CD14-positive monocyte (primary cell): ENCODE measurements at regions not wholly inside any gene's neighbourhood (a gene's known extent, or its start where the extent isn't known, plus 50 kb on each side); places are given as distances from the start of the nearest gene placed in this dataset.
"Not testable (repeated sequence)": the region's sequence is repeated elsewhere in the genome, so short reads cannot be mapped to it uniquely, and the experiment has no call there.

Experiments
- DNase-seq, 3 donors: peaks; one replicate each; pipeline ENCODE4 v3.0.0-alpha.2; 2011 to 2022
- H2AFZ ChIP-seq: 2 replicates; pipeline ENCODE4 v1.6.0; 2012; ENCODE audit warnings: mild to moderate bottlenecking, low read depth, low read length, inconsistent platforms; ENCODE audit not compliant: insufficient read depth, poor library complexity, severe bottlenecking
- H3K27ac ChIP-seq, 2 donors: 1 replicate in 1 of 2; 2 replicates in 1 of 2; pipeline ENCODE4 v1.5.1; 2012 to 2013; ENCODE audit warnings: low read length in 2 of 2, control low read depth in 1 of 2, inconsistent platforms in 1 of 2, low read depth in 1 of 2, mild to moderate bottlenecking in 1 of 2
- H3K27me3 ChIP-seq, 2 donors: one replicate each; pipeline versions ENCODE4 v1.6.0 to v1.6.1; 2011 to 2013; ENCODE audit warnings: low read length in 2 of 2; ENCODE audit not compliant: control insufficient read depth in 2 of 2, insufficient read depth in 2 of 2
- H3K36me3 ChIP-seq, 2 donors: replicated peaks in 1 of 2; 1 replicate in 1 of 2; 2 replicates in 1 of 2; pipeline versions ENCODE4 v1.5.1 to v1.6.1; 2012 to 2013; ENCODE audit warnings: low read length in 2 of 2, control low read depth in 1 of 2, inconsistent platforms in 1 of 2, mild to moderate bottlenecking in 1 of 2; ENCODE audit not compliant: insufficient read depth in 2 of 2, control insufficient read depth in 1 of 2
- H3K4me1 ChIP-seq, 2 donors: 1 replicate in 1 of 2; 2 replicates in 1 of 2; pipeline versions ENCODE4 v1.5.1 to v1.6.1; 2012 to 2013; ENCODE audit warnings: low read length in 2 of 2, control low read depth in 1 of 2, inconsistent platforms in 1 of 2, mild to moderate bottlenecking in 1 of 2, moderate library complexity in 1 of 2; ENCODE audit not compliant: insufficient read depth in 2 of 2, control insufficient read depth in 1 of 2
- H3K4me2 ChIP-seq: replicated peaks from 2 replicates; pipeline ENCODE3; 2012; ENCODE audit warnings: low read length, moderate library complexity, mild to moderate bottlenecking; ENCODE audit not compliant: poor library complexity, severe bottlenecking; ENCODE audit errors: extremely low read depth
- H3K4me3 ChIP-seq, 3 experiments: fragments of 200-600 bp in 1 of 3; sonication (generic) in 1 of 3; replicated peaks in 1 of 3; 1 replicate in 2 of 3; 2 replicates in 1 of 3; pipeline ENCODE4 v1.5.1; 2011 to 2013; ENCODE audit warnings: low read length in 3 of 3, mild to moderate bottlenecking in 3 of 3, control low read depth in 2 of 3, low read depth in 2 of 3, inconsistent platforms in 1 of 3, moderate library complexity in 1 of 3
- H3K79me2 ChIP-seq: 2 replicates; pipeline ENCODE4 v1.6.0; 2012; ENCODE audit warnings: mild to moderate bottlenecking, control low read depth, inconsistent platforms, low read length, moderate library complexity; ENCODE audit not compliant: insufficient read depth
- H3K9ac ChIP-seq: 2 replicates; pipeline ENCODE4 v1.6.0; 2017; ENCODE audit warnings: low read length, mild to moderate bottlenecking; ENCODE audit not compliant: insufficient read depth, poor library complexity, severe bottlenecking
- H3K9me3 ChIP-seq, 2 donors: replicated peaks in 1 of 2; 1 replicate in 1 of 2; 2 replicates in 1 of 2; pipeline versions ENCODE4 v1.5.1 to v1.6.1; 2012 to 2013; ENCODE audit warnings: low read length in 2 of 2, control low read depth in 1 of 2; ENCODE audit not compliant: control insufficient read depth in 1 of 2, insufficient read depth in 1 of 2
- H4K20me1 ChIP-seq: 2 replicates; pipeline ENCODE4 v1.6.0; 2012; ENCODE audit warnings: mild to moderate bottlenecking, low read length, control low read depth, moderate library complexity; ENCODE audit not compliant: insufficient read depth
- H3K27ac Mint-ChIP-seq, 7 donors: one replicate each; pipeline ENCODE4 v1.8.0; 2020; ENCODE audit warnings: mild to moderate bottlenecking in 7 of 7, mixed read lengths in 7 of 7, moderate library complexity in 6 of 7, inconsistent platforms in 2 of 7
- H3K27me3 Mint-ChIP-seq, 3 donors: one replicate each; pipeline ENCODE4 v1.8.0; 2021 to 2022; ENCODE audit warnings: low read depth in 3 of 3, mild to moderate bottlenecking in 3 of 3, mixed read lengths in 3 of 3, moderate library complexity in 3 of 3, inconsistent platforms in 1 of 3
- H3K36me3 Mint-ChIP-seq, 2 donors: one replicate each; pipeline ENCODE4 v1.8.0; 2020; ENCODE audit warnings: mixed read lengths in 2 of 2, inconsistent platforms in 1 of 2, mild to moderate bottlenecking in 1 of 2
- H3K4me1 Mint-ChIP-seq: one replicate; pipeline ENCODE4 v1.8.0; 2020; ENCODE audit warnings: mild to moderate bottlenecking, mixed read lengths
- H3K4me3 Mint-ChIP-seq, 2 donors: one replicate each; pipeline ENCODE4 v1.8.0; 2020; ENCODE audit warnings: mild to moderate bottlenecking in 2 of 2, mixed read lengths in 2 of 2, moderate library complexity in 1 of 2
- H3K9me3 Mint-ChIP-seq, 7 donors: one replicate each; pipeline ENCODE4 v1.8.0; 2020 to 2022; ENCODE audit warnings: mixed read lengths in 7 of 7, mild to moderate bottlenecking in 6 of 7, moderate library complexity in 6 of 7, inconsistent platforms in 2 of 7
- WGBS: methylation state at CpG from one replicate; pipeline ENCODE4 v1.1.5; 2013; ENCODE audit warnings: missing lambda C conversion rate; ENCODE audit not compliant: insufficient coverage; 5-methylcytosine and 5-hydroxymethylcytosine counted together
- intact Hi-C, 2 donors: fragments of 100-400 bp; cut with micrococcal nuclease; formaldehyde crosslinking; loops; one replicate each; pipeline versions ENCODE4 v1.15.0 to v1.15.1; 2023

- H3K9me3 Mint-ChIP-seq, H3K4me3 ChIP-seq, H3K9ac ChIP-seq, H3K27ac ChIP-seq, H3K4me2 ChIP-seq, H3K36me3 Mint-ChIP-seq, intact Hi-C loops, H3K4me3 Mint-ChIP-seq, H3K4me1 Mint-ChIP-seq, H3K27me3 ChIP-seq, H3K36me3 ChIP-seq, H3K27me3 Mint-ChIP-seq, H3K79me2 ChIP-seq, H4K20me1 ChIP-seq, H3K9me3 ChIP-seq, DNase-seq, H2AFZ ChIP-seq, H3K27ac Mint-ChIP-seq, H3K4me1 ChIP-seq: not testable (repeated sequence)
- WGBS = no CpG with 5 or more reads among the region's 5 CpGs
Observed at GRCh38 chr9:38978734-38979133, 258.8 kb upstream of the FAM240B start.

- not testable (repeated sequence) for H3K4me3 Mint-ChIP-seq
Observed at GRCh38 chr9:38969480-38969879, 249.5 kb upstream of the FAM240B start.

DNA sequence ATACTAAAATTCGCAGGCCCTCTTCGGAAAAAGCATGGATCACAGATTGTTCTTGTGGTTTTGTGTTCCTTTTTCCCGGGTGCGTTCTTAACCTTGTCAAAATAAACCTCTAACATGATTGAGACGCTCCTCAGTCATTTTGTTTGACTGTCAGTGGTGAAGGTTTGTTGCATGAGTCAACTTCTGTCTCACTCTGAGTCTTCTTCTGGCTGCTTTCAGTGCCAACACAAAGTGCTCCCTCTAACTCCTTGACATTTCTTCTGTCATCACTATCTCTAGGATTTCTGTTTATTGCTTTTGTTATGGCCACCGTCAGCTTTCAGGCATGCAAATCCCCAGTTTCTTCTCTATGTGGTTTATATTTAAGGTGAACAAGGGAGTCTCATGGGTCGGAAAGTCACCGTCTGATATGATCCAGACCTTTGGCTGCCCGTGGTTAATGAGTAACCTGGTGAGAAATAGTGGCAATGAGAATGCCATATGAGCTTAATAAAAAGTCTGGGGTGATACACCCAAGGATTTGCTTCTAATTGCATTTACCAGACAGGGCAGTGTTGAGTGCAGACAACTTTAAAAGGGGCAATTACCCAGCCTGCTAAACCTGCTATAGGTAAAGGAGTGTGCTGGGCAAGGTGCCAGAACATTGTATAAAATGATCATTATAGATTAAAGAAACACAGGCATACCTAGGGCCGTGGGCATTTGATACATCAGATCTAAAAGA, 248.9 kb upstream of the FAM240B start:
- H3K4me3 ChIP-seq, H2AFZ ChIP-seq, H3K4me1 Mint-ChIP-seq, H3K9me3 ChIP-seq, H4K20me1 ChIP-seq, H3K27me3 Mint-ChIP-seq, H3K4me3 Mint-ChIP-seq, H3K36me3 Mint-ChIP-seq, H3K4me2 ChIP-seq, H3K9ac ChIP-seq, H3K9me3 Mint-ChIP-seq, H3K79me2 ChIP-seq, H3K4me1 ChIP-seq, H3K27me3 ChIP-seq, H3K27ac ChIP-seq, DNase-seq, H3K27ac Mint-ChIP-seq, H3K36me3 ChIP-seq, intact Hi-C loops: not testable (repeated sequence)
- no CpG with 5 or more reads among the region's 10 CpGs for WGBS

More at GRCh38 chr9:38969480-38969879, 249.5 kb upstream of the FAM240B start:
- WGBS = no CpG with 5 or more reads among the region's 5 CpGs
- H3K9ac ChIP-seq, H3K27me3 ChIP-seq, H3K27ac Mint-ChIP-seq, H3K4me1 ChIP-seq, intact Hi-C loops, H3K4me3 ChIP-seq, H3K9me3 ChIP-seq, H3K4me2 ChIP-seq, H2AFZ ChIP-seq, H3K9me3 Mint-ChIP-seq, H3K4me1 Mint-ChIP-seq, H3K79me2 ChIP-seq, H3K36me3 Mint-ChIP-seq, H3K27ac ChIP-seq, H3K27me3 Mint-ChIP-seq, DNase-seq, H3K36me3 ChIP-seq, H4K20me1 ChIP-seq: not testable (repeated sequence)

DNA sequence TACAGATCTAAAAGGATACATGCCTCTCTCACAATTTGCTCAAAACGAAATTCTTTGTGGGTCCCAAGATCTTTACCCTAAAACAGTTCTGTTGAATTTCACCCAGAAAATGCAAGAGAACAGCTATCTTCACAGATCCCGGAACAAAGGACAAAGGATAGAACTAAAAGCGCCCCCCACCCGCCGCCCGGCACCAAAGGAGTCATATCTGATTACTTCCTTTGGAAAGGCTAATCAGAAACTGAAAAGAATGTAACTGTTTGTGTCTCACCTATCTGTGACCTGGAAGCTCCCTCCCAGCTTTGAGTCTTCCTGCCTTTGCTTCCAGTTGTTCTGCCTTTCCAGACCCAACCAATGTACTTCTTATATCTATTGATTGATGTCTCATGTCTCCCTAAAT, 247.9 kb upstream of the FAM240B start:
- H4K20me1 ChIP-seq, DNase-seq, H3K4me2 ChIP-seq, H3K27me3 ChIP-seq, H3K79me2 ChIP-seq, H3K9me3 ChIP-seq, H3K4me3 ChIP-seq, H3K27ac ChIP-seq, H3K27ac Mint-ChIP-seq, H3K4me1 Mint-ChIP-seq, intact Hi-C loops, H3K27me3 Mint-ChIP-seq, H3K4me3 Mint-ChIP-seq, H3K9ac ChIP-seq, H2AFZ ChIP-seq, H3K9me3 Mint-ChIP-seq, H3K4me1 ChIP-seq, H3K36me3 ChIP-seq, H3K36me3 Mint-ChIP-seq: not testable (repeated sequence)
- WGBS = no CpG with 5 or more reads among the region's 6 CpGs
